Progenitor cell of endocrine pancreas (in vitro differentiated cells): ENCODE measurements at regions not wholly inside any gene's neighbourhood (a gene's known extent, or its start where the extent isn't known, plus 50 kb on each side); places are given as distances from the start of the nearest gene placed in this dataset.

Source experiments
- DNase-seq: peaks from one replicate; pipeline ENCODE4 v3.0.0; 2021; ENCODE audit warnings: low spot score; ENCODE audit not compliant: unreplicated experiment
- H3K27ac Mint-ChIP-seq: 2 replicates; pipeline ENCODE4 v1.8.0; 2021; ENCODE audit warnings: mild to moderate bottlenecking, moderate library complexity, mixed read lengths
- H3K27me3 Mint-ChIP-seq: 2 replicates; pipeline ENCODE4 v1.8.0; 2021; ENCODE audit warnings: mixed read lengths
- H3K36me3 Mint-ChIP-seq: 2 replicates; pipeline ENCODE4 v1.8.0; 2022; ENCODE audit warnings: mixed read lengths; ENCODE audit not compliant: insufficient read depth
- H3K4me1 Mint-ChIP-seq: 2 replicates; pipeline ENCODE4 v1.8.0; 2021; ENCODE audit warnings: low read depth, mixed read lengths
- H3K4me3 Mint-ChIP-seq: 2 replicates; pipeline ENCODE4 v1.8.0; 2021; ENCODE audit warnings: low read depth, mild to moderate bottlenecking, moderate library complexity, mixed read lengths
- H3K9me3 Mint-ChIP-seq: 2 replicates; pipeline ENCODE4 v1.8.0; 2021; ENCODE audit warnings: low read depth, mixed read lengths
- TF ChIP-seq, protein P1 (sequence below): fragments of 200-600 bp; sonication (generic); IDR thresholded peaks from one replicate; pipeline ENCODE4 v1.5.0; 2021; ENCODE audit warnings: antibody characterized with exemption, mild to moderate bottlenecking; ENCODE audit not compliant: unreplicated experiment

DNA sequence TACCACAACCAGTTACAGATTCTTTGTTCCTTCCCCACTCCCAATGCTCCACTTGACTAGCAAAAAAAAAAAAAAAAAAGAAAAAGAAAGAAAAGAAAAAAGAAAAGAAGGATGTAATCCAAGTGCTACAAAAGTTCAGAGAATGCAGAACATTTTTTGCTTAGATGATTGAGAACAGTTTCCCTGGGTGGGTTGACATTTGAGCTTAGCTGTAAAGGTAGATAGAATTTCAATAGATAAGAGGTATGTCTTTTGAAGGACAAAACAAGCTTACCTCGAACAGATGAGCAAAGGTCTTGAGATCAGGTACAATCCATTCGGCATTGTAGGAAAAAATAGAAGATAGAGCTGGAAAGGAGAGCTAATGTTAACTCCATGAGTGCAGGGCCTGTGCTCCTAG, 344.6 kb upstream of the NECTIN3 start:
- Mint-ChIP-seq H3K36me3 (no peaks in the 10 kb centered on the region), H3K27me3 (no peaks in the 10 kb centered on the region), H3K4me1 (peaks cover 20% of the 10 kb centered on the region), H3K4me3 (no peak overlapping the region), H3K9me3 (no peaks in the 10 kb centered on the region), H3K27ac (peak overlapping the region; percentile 18)
- TF ChIP-seq, protein P1, sequence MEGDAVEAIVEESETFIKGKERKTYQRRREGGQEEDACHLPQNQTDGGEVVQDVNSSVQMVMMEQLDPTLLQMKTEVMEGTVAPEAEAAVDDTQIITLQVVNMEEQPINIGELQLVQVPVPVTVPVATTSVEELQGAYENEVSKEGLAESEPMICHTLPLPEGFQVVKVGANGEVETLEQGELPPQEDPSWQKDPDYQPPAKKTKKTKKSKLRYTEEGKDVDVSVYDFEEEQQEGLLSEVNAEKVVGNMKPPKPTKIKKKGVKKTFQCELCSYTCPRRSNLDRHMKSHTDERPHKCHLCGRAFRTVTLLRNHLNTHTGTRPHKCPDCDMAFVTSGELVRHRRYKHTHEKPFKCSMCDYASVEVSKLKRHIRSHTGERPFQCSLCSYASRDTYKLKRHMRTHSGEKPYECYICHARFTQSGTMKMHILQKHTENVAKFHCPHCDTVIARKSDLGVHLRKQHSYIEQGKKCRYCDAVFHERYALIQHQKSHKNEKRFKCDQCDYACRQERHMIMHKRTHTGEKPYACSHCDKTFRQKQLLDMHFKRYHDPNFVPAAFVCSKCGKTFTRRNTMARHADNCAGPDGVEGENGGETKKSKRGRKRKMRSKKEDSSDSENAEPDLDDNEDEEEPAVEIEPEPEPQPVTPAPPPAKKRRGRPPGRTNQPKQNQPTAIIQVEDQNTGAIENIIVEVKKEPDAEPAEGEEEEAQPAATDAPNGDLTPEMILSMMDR = no peak
- no peak for DNase-seq

DNA sequence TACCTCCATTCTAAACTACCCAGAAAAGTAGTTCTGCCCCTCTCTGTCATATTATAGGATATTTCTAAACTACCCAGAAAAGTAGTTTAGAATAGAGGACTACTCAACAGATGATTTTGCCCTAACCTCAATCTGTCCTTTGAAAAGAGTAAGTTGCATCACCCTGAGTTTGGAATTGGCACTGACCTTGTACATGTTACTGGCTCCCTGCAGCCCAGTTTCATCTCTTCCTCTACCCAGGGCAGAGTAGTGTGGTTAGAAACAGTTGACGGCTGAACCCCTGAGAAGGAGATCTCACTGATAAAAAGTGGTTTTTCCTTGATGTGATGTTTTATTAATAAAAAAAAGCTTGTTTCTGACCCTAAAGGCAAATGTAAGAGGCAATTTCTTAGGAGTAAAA, 340.5 kb upstream of the NECTIN3 start:
- Mint-ChIP-seq H3K27me3 (no peaks in the 10 kb centered on the region), H3K36me3 (no peaks in the 10 kb centered on the region), H3K4me3 (no peak overlapping the region), H3K27ac (no peak overlapping the region), H3K9me3 (peaks cover 4% of the 10 kb centered on the region), H3K4me1 (peaks cover 29% of the 10 kb centered on the region)
- TF ChIP-seq, protein P1 = no peak
- no peak for DNase-seq

DNA sequence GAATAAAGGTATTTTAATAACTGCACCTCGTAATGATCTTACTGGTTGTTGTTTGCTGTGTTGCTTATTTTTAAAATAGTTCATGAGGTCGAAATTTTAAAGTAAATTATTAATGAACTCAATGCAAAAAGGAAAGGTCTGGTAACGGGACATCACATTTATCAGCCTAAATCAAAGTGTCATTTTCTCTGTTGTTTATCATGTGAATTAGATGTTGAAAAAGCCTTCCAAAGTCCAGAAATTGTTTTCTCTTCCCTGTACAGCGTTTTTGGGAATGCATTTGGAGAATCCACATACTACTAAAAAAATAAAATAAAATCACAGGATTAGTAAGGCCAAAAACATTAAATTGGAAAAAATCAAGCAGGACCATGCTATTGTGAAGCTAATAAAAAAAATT, 339.2 kb upstream of the NECTIN3 start:
- no peaks in the 10 kb centered on the region for H3K36me3 Mint-ChIP-seq
- H3K27ac Mint-ChIP-seq = no peak overlapping the region
- no peaks in the 10 kb centered on the region for H3K27me3 Mint-ChIP-seq
- peaks cover 4% of the 10 kb centered on the region for H3K9me3 Mint-ChIP-seq
- no peak overlapping the region for H3K4me3 Mint-ChIP-seq
- peaks cover 21% of the 10 kb centered on the region for H3K4me1 Mint-ChIP-seq
- TF ChIP-seq, protein P1 = no peak
- no peak for DNase-seq

DNA sequence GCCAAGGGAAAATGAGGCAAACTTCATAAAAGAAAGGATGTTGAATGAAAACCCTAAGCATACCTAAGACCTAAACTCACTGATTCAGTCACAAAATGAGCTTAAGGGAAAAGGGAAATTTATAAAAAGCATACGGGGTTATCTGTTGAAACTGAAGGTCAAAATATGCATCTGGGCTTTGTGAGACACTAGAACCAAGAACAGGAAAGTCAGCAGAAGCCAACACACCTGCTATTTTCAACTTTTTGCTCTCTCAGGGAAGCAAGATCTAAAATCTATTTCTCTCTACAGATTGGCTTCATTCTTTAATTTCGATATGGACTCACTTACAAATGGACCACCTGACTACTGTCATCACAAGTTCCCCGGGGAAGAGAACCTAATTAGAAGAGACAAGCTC, 338.6 kb upstream of the NECTIN3 start:
- no peak overlapping the region for H3K4me3 Mint-ChIP-seq

GRCh38 chr3:110734524-110734923, 337.1 kb upstream of the NECTIN3 start:
- Mint-ChIP-seq H3K36me3 (peaks cover 3% of the 10 kb centered on the region), H3K9me3 (peaks cover 10% of the 10 kb centered on the region), H3K27me3 (no peaks in the 10 kb centered on the region), H3K27ac (no peak overlapping the region), H3K4me1 (peaks cover 9% of the 10 kb centered on the region), H3K4me3 (no peak overlapping the region)
- DNase-seq = no peak
- TF ChIP-seq, protein P1 = no peak

More for the DNA sequence above, 338.6 kb upstream of the NECTIN3 start:
- peaks cover 4% of the 10 kb centered on the region for H3K9me3 Mint-ChIP-seq
- H3K27me3 Mint-ChIP-seq = no peaks in the 10 kb centered on the region
- H3K27ac Mint-ChIP-seq = no peak overlapping the region
- H3K4me1 Mint-ChIP-seq = peaks cover 21% of the 10 kb centered on the region
- TF ChIP-seq, protein P1 = no peak
- no peak for DNase-seq
- no peaks in the 10 kb centered on the region for H3K36me3 Mint-ChIP-seq
